ENCODE measurements at regions not wholly inside any gene's neighbourhood (a gene's known extent, or its start where the extent isn't known, plus 50 kb on each side); places are given as distances from the start of the nearest gene placed in this dataset.

DNA sequence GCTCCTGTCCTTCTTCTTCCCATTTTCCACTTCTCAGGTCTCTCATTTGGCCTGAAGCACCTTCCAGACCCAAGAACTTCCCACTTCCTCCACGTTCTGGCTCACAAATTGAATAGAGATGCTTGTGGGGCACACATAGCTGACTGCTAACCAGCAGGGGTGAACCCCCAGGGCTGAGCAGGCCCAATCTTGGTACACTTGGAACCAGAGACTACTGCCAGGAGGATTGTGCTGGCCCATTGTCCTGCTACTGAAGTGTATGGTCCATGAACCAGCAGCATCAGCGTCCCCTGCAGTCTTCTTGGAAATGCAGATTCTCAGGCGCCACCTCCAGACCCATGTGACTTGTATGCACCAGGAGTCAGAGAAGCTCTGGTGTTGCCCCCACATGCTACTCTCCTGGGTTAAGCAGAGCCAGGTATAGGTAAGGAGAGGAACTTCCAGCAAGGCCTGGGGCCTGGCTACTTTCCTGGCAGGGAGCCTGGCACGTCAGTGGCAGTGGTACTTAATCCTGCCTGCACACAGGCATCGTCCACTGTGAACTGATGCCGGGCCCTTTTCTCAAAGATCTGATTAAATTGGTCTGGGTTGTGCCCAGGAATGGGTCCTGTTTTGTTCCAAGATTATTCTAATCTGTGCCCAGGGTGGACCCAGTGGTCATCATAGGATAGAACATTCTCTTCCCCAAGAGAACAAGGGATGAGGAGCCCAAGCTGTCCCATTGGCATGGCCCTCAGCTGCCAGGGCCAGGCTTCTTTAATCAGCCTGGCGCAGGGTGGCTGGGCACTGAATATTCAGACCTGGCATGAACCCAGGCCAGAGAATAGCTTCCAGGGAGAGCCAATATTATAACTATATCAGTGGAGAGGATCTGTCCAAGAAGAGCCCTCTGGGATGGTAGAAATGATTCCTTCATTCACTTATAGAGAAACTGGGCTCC lies 248.7 kb downstream of the SOX11 start:
- Mint-ChIP-seq H3K4me3 (ENCODE audit: unreplicated experiment) (no peak overlapping the region), H3K27ac (ENCODE audit: unreplicated experiment) (no peak overlapping the region), H3K27me3 (ENCODE audit: unreplicated experiment) (peaks cover 6% of the 10 kb centered on the region), H3K36me3 (ENCODE audit: unreplicated experiment) (no peaks in the 10 kb centered on the region), H3K4me1 (ENCODE audit: low read depth, unreplicated experiment) (peaks cover 2% of the 10 kb centered on the region), H3K9me3 (ENCODE audit: unreplicated experiment) (peaks cover 2% of the 10 kb centered on the region)
- TF ChIP-seq, protein P1, sequence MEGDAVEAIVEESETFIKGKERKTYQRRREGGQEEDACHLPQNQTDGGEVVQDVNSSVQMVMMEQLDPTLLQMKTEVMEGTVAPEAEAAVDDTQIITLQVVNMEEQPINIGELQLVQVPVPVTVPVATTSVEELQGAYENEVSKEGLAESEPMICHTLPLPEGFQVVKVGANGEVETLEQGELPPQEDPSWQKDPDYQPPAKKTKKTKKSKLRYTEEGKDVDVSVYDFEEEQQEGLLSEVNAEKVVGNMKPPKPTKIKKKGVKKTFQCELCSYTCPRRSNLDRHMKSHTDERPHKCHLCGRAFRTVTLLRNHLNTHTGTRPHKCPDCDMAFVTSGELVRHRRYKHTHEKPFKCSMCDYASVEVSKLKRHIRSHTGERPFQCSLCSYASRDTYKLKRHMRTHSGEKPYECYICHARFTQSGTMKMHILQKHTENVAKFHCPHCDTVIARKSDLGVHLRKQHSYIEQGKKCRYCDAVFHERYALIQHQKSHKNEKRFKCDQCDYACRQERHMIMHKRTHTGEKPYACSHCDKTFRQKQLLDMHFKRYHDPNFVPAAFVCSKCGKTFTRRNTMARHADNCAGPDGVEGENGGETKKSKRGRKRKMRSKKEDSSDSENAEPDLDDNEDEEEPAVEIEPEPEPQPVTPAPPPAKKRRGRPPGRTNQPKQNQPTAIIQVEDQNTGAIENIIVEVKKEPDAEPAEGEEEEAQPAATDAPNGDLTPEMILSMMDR (IDR thresholded peaks at IDR 0.05; ENCODE audit: partially characterized antibody, unreplicated experiment): no peak
- DNase-seq: no peak

- Mint-ChIP-seq H3K36me3 (ENCODE audit: unreplicated experiment) (no peaks in the 10 kb centered on the region), H3K4me3 (ENCODE audit: unreplicated experiment) (no peak overlapping the region), H3K4me1 (ENCODE audit: low read depth, unreplicated experiment) (no peaks in the 10 kb centered on the region), H3K27ac (ENCODE audit: unreplicated experiment) (no peak overlapping the region), H3K9me3 (ENCODE audit: unreplicated experiment) (peaks cover 2% of the 10 kb centered on the region), H3K27me3 (ENCODE audit: unreplicated experiment) (peaks cover 6% of the 10 kb centered on the region)
- TF ChIP-seq, protein P1 (IDR thresholded peaks at IDR 0.05; ENCODE audit: partially characterized antibody, unreplicated experiment): no peak
- DNase-seq: no peak
These were observed 250.0 kb downstream of the SOX11 start for GRCh38 chr2:5942204-5942603.

DNA sequence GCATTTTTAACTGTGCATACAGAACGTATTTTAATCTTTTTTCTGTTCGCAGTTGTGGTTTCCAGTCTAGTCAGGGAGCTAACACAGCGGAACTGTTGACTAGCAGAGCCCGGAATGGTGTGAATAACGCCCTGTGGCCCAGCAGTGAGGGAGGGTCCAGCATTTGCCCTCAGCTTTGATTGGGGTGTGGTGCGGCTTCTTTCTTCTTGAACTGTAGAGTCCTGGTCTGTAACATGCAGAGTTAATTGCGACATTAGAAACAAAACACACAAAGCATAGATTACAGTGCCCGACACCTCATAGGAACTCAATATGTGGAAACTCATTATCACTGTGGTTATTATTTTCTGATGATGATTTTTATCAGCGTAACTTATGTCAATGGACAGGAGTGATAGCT lies 253.6 kb downstream of the SOX11 start:
- H3K4me3 Mint-ChIP-seq (ENCODE audit: unreplicated experiment): no peak overlapping the region
- H3K4me1 Mint-ChIP-seq (ENCODE audit: low read depth, unreplicated experiment): no peaks in the 10 kb centered on the region
- no peaks in the 10 kb centered on the region for H3K36me3 Mint-ChIP-seq (ENCODE audit: unreplicated experiment)
- TF ChIP-seq, protein P1 (IDR thresholded peaks at IDR 0.05; ENCODE audit: partially characterized antibody, unreplicated experiment): no peak
- no peak for DNase-seq
- H3K9me3 Mint-ChIP-seq (ENCODE audit: unreplicated experiment): peaks cover 2% of the 10 kb centered on the region
- H3K27me3 Mint-ChIP-seq (ENCODE audit: unreplicated experiment): peaks cover 4% of the 10 kb centered on the region
- H3K27ac Mint-ChIP-seq (ENCODE audit: unreplicated experiment): no peak overlapping the region

DNA sequence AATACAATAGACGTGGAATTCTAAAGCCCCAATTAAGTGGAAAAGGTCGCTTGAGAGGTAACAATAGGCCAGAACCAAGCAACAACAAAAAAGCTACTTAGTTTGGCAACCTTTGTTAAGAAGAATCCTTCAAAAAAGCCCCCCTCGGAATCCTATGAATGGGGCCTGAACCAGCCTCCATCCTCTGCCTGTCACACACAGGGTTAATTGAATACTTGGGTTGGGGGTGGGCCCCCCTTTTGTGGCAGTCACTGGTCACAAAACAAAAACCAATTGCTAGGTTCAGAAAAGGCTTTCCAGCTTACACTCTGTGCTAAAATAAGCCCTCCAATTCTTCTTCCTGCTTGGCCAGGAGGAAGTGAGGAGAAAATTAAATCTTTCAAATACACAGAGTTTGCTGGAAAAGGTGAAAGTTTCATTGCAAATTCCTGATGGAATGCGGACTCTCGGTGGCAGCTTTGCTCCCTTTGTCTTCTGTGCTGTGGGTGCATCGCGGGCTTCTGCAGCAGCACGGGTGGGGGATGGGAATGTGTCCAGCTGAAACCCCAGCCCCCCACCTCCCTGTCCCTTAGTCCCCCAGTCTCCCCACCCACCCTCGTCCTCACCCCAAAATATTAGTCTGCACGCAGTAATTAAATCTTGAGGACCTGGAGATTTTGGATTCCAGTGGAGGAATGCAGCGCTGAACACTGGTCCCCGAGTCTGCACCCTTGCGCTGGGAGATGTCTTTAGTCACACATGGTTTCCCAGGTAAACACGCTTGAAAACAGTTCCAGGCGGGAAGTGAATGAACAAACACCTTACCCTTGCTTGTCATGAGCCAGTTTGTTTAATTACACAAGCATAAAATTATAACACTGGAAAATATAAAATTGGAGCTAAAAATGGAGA lies 254.3 kb downstream of the SOX11 start:
- Mint-ChIP-seq H3K36me3 (ENCODE audit: unreplicated experiment) (no peaks in the 10 kb centered on the region), H3K27ac (ENCODE audit: unreplicated experiment) (no peak overlapping the region), H3K4me3 (ENCODE audit: unreplicated experiment) (no peak overlapping the region), H3K27me3 (ENCODE audit: unreplicated experiment) (peaks cover 4% of the 10 kb centered on the region), H3K9me3 (ENCODE audit: unreplicated experiment) (peaks cover 2% of the 10 kb centered on the region), H3K4me1 (ENCODE audit: low read depth, unreplicated experiment) (no peaks in the 10 kb centered on the region)
- TF ChIP-seq, protein P1 (IDR thresholded peaks at IDR 0.05; ENCODE audit: partially characterized antibody, unreplicated experiment): no peak
- no peak for DNase-seq

Data from glutamatergic neuron (in vitro differentiated cells).